GM23338 (cell line): ENCODE measurements at regions not wholly inside any gene's neighbourhood (a gene's known extent, or its start where the extent isn't known, plus 50 kb on each side); places are given as distances from the start of the nearest gene placed in this dataset.

Source experiments
- ATAC-seq: fragments of 200-7000 bp; cut with Tn5 transposase; 3 replicates; pipeline ENCODE4 v1.9.1; 2020
- DNase-seq: peaks from one replicate; pipeline ENCODE4 v3.0.0-alpha.2; 2015; ENCODE audit warnings: low spot score
- H2AFZ ChIP-seq: fragments of 200-600 bp; sonication (generic); 2 replicates; pipeline ENCODE4 v1.8.0; 2016; ENCODE audit warnings: antibody characterized with exemption, mild to moderate bottlenecking, moderate library complexity
- H3F3A ChIP-seq: fragments of 200-600 bp; sonication (generic); replicated peaks from 2 replicates; pipeline ENCODE4 v1.8.0; 2017; ENCODE audit warnings: antibody characterized with exemption, mixed run types, low read depth
- H3K27ac ChIP-seq: fragments of 200-600 bp; sonication (generic); 2 replicates; pipeline ENCODE4 v1.6.1; 2016; ENCODE audit warnings: low read depth
- H3K27me3 ChIP-seq: fragments of 200-600 bp; sonication (generic); 2 replicates; pipeline ENCODE4 v1.8.0; 2016; ENCODE audit warnings: mild to moderate bottlenecking, mixed run types, moderate library complexity; ENCODE audit not compliant: insufficient read depth
- H3K36me3 ChIP-seq: fragments of 200-600 bp; sonication (generic); 2 replicates; pipeline ENCODE4 v1.8.0; 2016; ENCODE audit warnings: mild to moderate bottlenecking; ENCODE audit not compliant: insufficient read depth
- H3K4me1 ChIP-seq: fragments of 200-600 bp; sonication (generic); 2 replicates; pipeline ENCODE4 v1.8.0; 2016; ENCODE audit warnings: mild to moderate bottlenecking, moderate library complexity; ENCODE audit not compliant: insufficient read depth
- H3K4me2 ChIP-seq: fragments of 200-600 bp; sonication (generic); 2 replicates; pipeline ENCODE4 v1.7.1; 2017; ENCODE audit warnings: mixed run types
- H3K4me3 ChIP-seq: fragments of 200-600 bp; sonication (generic); 2 replicates; pipeline ENCODE4 v1.6.1; 2016; ENCODE audit warnings: mixed run types
- H3K79me2 ChIP-seq: fragments of 200-600 bp; sonication (generic); replicated peaks from 2 replicates; pipeline ENCODE4 v1.8.0; 2017; ENCODE audit warnings: mild to moderate bottlenecking; ENCODE audit not compliant: insufficient read depth
- H3K9me2 ChIP-seq: fragments of 200-600 bp; sonication (generic); 2 replicates; pipeline ENCODE4 v1.8.0; 2017; ENCODE audit not compliant: insufficient read depth
- H4K20me1 ChIP-seq: fragments of 200-600 bp; sonication (generic); replicated peaks from 2 replicates; pipeline ENCODE4 v1.8.0; 2017; ENCODE audit warnings: mild to moderate bottlenecking; ENCODE audit not compliant: insufficient read depth
- H3K27ac Mint-ChIP-seq: 2 replicates; pipeline ENCODE4 v1.8.0; 2020; ENCODE audit warnings: inconsistent platforms, mild to moderate bottlenecking, moderate library complexity, mixed read lengths
- H3K27me3 Mint-ChIP-seq: 3 replicates; pipeline ENCODE4 v1.8.0; 2022; ENCODE audit warnings: low read depth, mild to moderate bottlenecking, moderate library complexity, mixed read lengths, inconsistent platforms; ENCODE audit not compliant: insufficient read depth, poor library complexity
- H3K36me3 Mint-ChIP-seq: 3 replicates; pipeline ENCODE4 v1.8.0; 2021; ENCODE audit warnings: low read depth, mild to moderate bottlenecking, inconsistent platforms, moderate library complexity, mixed read lengths
- H3K4me1 Mint-ChIP-seq: 3 replicates; pipeline ENCODE4 v1.8.0; 2020; ENCODE audit warnings: mild to moderate bottlenecking, inconsistent platforms, mixed read lengths
- H3K4me3 Mint-ChIP-seq: 3 replicates; pipeline ENCODE4 v1.8.0; 2021; ENCODE audit warnings: moderate library complexity, mild to moderate bottlenecking, inconsistent platforms, mixed read lengths
- H3K9me3 Mint-ChIP-seq: 3 replicates; pipeline ENCODE4 v1.8.0; 2020; ENCODE audit warnings: moderate library complexity, mild to moderate bottlenecking, inconsistent platforms, mixed read lengths
- CREB1 ChIP-seq: fragments of 250-450 bp; sonication (Bioruptor Pico); IDR thresholded peaks from 2 replicates; pipeline ENCODE4 v1.5.0; 2020; ENCODE audit warnings: low read depth, mild to moderate bottlenecking, moderate library complexity
- CTCF ChIP-seq, 2 experiments: fragments of 200-600 bp in 1 of 2; sonication (generic) in 1 of 2; conservative IDR thresholded peaks; 2 replicates each; pipeline versions ENCODE4 v1.5.1 to v1.6.1; 2016 to 2017; ENCODE audit warnings: antibody characterized with exemption in 2 of 2, low read depth in 2 of 2, mild to moderate bottlenecking in 2 of 2, moderate library complexity in 1 of 2
- ETS1 ChIP-seq: IDR thresholded peaks from 2 replicates; pipeline ENCODE4 v1.6.1; 2016; ENCODE audit warnings: antibody characterized with exemption
- EZH2 ChIP-seq: fragments of 200-600 bp; sonication (generic); IDR thresholded peaks from one replicate; pipeline ENCODE4 v1.8.0; 2017; ENCODE audit warnings: antibody characterized with exemption, mild to moderate bottlenecking, low read depth; ENCODE audit not compliant: unreplicated experiment
- EZH2phosphoT487 ChIP-seq: fragments of 200-600 bp; sonication (generic); IDR thresholded peaks from one replicate; pipeline ENCODE4 v1.8.1; 2018; ENCODE audit warnings: antibody characterized with exemption; ENCODE audit not compliant: unreplicated experiment
- JUNB ChIP-seq: IDR thresholded peaks from one replicate; pipeline ENCODE4 v1.6.1; 2016; ENCODE audit warnings: antibody characterized with exemption; ENCODE audit not compliant: unreplicated experiment
- NANOG ChIP-seq: IDR thresholded peaks from 2 replicates; pipeline ENCODE4 v1.6.1; 2016; ENCODE audit warnings: antibody characterized with exemption, borderline replicate concordance
- REST ChIP-seq: IDR thresholded peaks from one replicate; pipeline ENCODE4 v1.6.1; 2018; ENCODE audit warnings: antibody characterized with exemption; ENCODE audit not compliant: unreplicated experiment
- STAT1 ChIP-seq: IDR thresholded peaks from one replicate; pipeline ENCODE4 v1.6.1; 2016; ENCODE audit warnings: antibody characterized with exemption; ENCODE audit not compliant: unreplicated experiment
- ZNF114 ChIP-seq: fragments of 250-450 bp; sonication (Bioruptor Pico); IDR thresholded peaks from 2 replicates; pipeline ENCODE4 v1.5.0; 2020; ENCODE audit warnings: mild to moderate bottlenecking, moderate library complexity

- Mint-ChIP-seq H3K27me3 (peaks cover 10% of the 10 kb centered on the region), H3K27ac (no peak overlapping the region), H3K4me3 (no peak overlapping the region), H3K4me1 (peaks cover 9% of the 10 kb centered on the region; the same call in 2 of the 3 replicates), H3K9me3 (no peaks in the 10 kb centered on the region), H3K36me3 (no peaks in the 10 kb centered on the region)
- Histone ChIP-seq H3K27me3 (no peaks in the 10 kb centered on the region), H3F3A (no peaks in the 10 kb centered on the region), H3K4me3 (no peak overlapping the region), H2AFZ (no peak overlapping the region), H3K79me2 (no peaks in the 10 kb centered on the region), H4K20me1 (no peaks in the 10 kb centered on the region), H3K4me2 (no peak overlapping the region), H3K27ac (no peak overlapping the region), H3K36me3 (no peaks in the 10 kb centered on the region), H3K4me1 (peaks cover 4% of the 10 kb centered on the region; the same call in 1 of the 2 replicates), H3K9me2 (peaks cover 3% of the 10 kb centered on the region; the same call in 1 of the 2 replicates)
- DNase-seq (no peak), ATAC-seq (no peak)
- TF ChIP-seq JUNB: no peak
- TF ChIP-seq ZNF114 (CRISPR knock-in tag): no peak
- no peak for TF ChIP-seq REST
- TF ChIP-seq NANOG: no peak
- no peak for TF ChIP-seq ETS1
- TF ChIP-seq STAT1: no peak
Observed at GRCh38 chr1:114231301-114231700, 77.6 kb upstream of the SYT6 start.

- ATAC-seq (no peak), DNase-seq (no peak)
- Mint-ChIP-seq H3K27ac (no peak overlapping the region), H3K4me3 (no peak overlapping the region), H3K9me3 (no peaks in the 10 kb centered on the region), H3K4me1 (peaks cover 4% of the 10 kb centered on the region; the same call in 2 of the 3 replicates), H3K27me3 (peaks cover 10% of the 10 kb centered on the region), H3K36me3 (no peaks in the 10 kb centered on the region)
- no peak overlapping the region for H3K4me3 ChIP-seq
- H3K79me2 ChIP-seq: no peaks in the 10 kb centered on the region
- H4K20me1 ChIP-seq: no peaks in the 10 kb centered on the region
- no peaks in the 10 kb centered on the region for H3K27me3 ChIP-seq
- peaks cover 3% of the 10 kb centered on the region; the same call in 1 of the 2 replicates for H3K9me2 ChIP-seq
- no peaks in the 10 kb centered on the region for H3K36me3 ChIP-seq
- H3K4me2 ChIP-seq: no peak overlapping the region
- no peak overlapping the region for H2AFZ ChIP-seq
- H3F3A ChIP-seq: no peaks in the 10 kb centered on the region
- peaks cover 2% of the 10 kb centered on the region; the same call in 1 of the 2 replicates for H3K4me1 ChIP-seq
- H3K27ac ChIP-seq: no peak overlapping the region
- no peak for TF ChIP-seq CTCF (conservative IDR thresholded peaks at IDR 0.05; ENCODE audit: low read depth in 2 of 2)
- no peak for TF ChIP-seq ZNF114 (CRISPR knock-in tag)
- no peak for TF ChIP-seq ETS1
- TF ChIP-seq CREB1 (CRISPR knock-in tag): no peak
- no peak for TF ChIP-seq EZH2phosphoT487
- TF ChIP-seq EZH2: no peak
Observed at GRCh38 chr1:114229368-114229767, 75.7 kb upstream of the SYT6 start.
